HFF-Myc (cell line): ENCODE measurements at regions not wholly inside any gene's neighbourhood (a gene's known extent, or its start where the extent isn't known, plus 50 kb on each side); places are given as distances from the start of the nearest gene placed in this dataset.
A peak's percentile ranks its signal among the peaks of the same experiment; 100 is the strongest.

ENCODE experiments used
- DNase-seq: peaks from one replicate; pipeline ENCODE4 v3.0.0-alpha.2; 2011; ENCODE audit warnings: low read depth; ENCODE audit errors: extremely low read depth
- H3K4me3 ChIP-seq: replicated peaks from 2 replicates; pipeline ENCODE4 v1.5.1; 2011; ENCODE audit warnings: low read depth, mild to moderate bottlenecking, control low read depth, low read length
- TF ChIP-seq, protein P1 (sequence below): IDR thresholded peaks from 2 replicates; pipeline ENCODE4 v1.5.1; 2012; ENCODE audit warnings: mild to moderate bottlenecking, low read depth, low read length, control low read depth; ENCODE audit errors: missing control alignments

DNA sequence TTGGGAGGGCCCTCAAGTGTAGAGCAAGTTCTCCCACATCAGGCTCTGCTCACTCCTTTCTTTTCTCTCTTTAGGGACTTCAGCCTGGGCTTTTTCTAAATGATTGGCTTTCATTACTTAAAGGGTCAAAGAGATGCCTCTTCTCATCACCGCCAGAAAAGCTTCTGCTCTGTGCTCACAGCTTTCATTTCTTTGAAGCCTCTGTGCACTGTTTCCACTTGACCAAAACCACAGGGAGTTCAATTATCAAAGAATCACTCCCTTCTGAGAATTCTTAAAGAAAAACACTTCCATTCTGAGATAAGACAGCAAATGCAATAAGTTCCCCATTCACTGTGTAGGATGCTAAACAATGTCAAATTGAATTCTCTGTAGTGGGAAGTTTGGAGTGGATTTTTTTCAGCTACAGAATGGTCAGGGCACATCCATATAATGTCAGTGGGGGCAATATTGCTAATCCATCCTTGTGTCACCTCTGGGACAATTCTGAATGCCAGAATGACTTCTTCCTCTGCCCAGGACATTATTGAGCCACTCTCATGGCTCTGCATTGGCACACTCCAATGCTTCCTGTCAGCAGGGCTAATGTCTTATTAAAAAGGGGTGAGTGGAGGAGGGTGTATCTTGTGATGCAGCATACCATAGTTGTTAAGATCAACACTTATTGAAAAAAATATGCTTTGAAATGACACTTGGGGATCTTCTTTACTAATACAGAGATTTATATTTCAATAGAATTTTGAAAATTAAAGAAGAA, 217.6 kb downstream of the SNCA start:
- TF ChIP-seq, protein P1, sequence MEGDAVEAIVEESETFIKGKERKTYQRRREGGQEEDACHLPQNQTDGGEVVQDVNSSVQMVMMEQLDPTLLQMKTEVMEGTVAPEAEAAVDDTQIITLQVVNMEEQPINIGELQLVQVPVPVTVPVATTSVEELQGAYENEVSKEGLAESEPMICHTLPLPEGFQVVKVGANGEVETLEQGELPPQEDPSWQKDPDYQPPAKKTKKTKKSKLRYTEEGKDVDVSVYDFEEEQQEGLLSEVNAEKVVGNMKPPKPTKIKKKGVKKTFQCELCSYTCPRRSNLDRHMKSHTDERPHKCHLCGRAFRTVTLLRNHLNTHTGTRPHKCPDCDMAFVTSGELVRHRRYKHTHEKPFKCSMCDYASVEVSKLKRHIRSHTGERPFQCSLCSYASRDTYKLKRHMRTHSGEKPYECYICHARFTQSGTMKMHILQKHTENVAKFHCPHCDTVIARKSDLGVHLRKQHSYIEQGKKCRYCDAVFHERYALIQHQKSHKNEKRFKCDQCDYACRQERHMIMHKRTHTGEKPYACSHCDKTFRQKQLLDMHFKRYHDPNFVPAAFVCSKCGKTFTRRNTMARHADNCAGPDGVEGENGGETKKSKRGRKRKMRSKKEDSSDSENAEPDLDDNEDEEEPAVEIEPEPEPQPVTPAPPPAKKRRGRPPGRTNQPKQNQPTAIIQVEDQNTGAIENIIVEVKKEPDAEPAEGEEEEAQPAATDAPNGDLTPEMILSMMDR, result no peak

DNA sequence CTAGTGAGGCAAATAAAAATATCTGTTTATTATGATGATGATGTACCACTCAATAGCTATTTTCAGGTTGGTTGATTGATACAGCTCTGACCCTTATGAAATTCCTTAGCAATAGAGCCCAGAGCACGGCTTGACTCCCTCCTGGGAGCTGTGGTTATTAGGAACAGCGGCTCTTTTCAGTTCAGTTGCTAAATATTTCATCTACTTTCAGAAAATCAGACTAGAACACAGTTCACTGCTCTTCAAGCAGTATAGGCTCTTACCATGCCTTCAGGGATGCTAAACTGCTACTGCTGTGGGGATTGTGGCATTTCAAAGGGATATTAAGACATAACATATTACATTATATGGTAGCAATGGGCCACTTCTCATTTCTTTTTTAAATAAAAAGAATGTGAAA, 218.8 kb downstream of the SNCA start:
- DNase-seq, result no peak
- TF ChIP-seq, protein P1, result no peak
- no peak overlapping the region for H3K4me3 ChIP-seq

More for the DNA sequence above, 217.6 kb downstream of the SNCA start:
- H3K4me3 ChIP-seq, result no peak overlapping the region
- no peak for DNase-seq

DNA sequence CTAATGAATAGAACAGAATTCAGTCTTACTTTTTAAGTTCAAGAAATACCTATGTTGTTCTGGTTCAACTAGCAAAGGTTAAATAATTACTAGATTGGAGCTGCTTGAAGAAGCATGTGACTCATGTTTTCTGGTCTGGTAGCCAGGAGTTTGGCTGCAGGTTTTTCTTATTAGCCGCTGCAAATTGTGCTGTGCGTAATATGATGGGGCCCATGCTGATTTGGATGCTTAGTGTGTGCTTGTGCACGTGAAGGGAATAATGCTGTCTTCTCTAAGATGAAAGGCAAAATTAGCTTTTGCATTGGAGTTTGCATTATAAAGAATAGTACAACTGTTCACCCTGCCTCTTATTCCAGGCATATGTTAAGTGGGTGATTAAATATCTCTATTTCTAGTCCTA, 219.6 kb downstream of the SNCA start:
- TF ChIP-seq, protein P1, result no peak
- H3K4me3 ChIP-seq, result no peak overlapping the region
- peak; percentile 26 for DNase-seq

DNA sequence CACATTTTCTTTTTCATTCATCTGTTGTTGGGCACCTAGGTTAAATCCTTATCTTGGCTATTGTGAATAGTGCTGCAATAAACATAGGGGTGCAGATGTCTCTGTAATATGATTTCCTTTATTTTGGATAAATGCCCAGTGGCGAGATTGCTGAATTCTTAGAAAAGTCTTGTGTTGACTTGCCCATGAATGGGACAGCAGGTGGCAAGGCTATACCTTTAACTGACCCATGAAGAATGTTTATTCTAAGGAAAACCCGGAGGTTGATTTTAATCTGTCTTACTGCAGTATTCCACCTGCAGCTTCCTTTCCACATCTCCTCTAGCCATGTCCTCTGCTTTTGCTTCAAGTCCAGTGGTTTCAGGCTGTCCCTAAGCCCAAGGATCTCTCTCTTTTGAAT, 220.6 kb downstream of the SNCA start:
- TF ChIP-seq, protein P1, result no peak
- no peak overlapping the region for H3K4me3 ChIP-seq
- DNase-seq, result no peak

DNA sequence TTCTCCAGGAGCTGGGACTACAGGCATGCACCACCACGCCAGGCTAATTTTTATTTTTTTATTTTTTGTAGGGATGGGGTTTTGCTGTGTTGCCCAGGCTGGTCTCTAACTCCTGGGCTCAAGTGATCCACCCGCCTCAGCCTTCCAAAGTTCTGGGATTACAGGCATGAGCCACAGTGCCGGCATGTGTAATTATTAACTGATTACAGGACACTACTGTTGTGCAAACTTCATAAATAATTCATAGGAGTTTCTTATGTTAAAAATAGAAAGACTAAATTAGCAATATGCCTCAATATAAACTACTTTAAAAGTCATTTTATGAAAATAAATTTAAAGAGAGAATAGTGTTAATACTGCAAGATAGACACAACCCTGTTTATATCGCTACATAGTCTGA, 221.9 kb downstream of the SNCA start:
- no peak overlapping the region for H3K4me3 ChIP-seq
- TF ChIP-seq, protein P1, result no peak
- DNase-seq, result no peak

DNA sequence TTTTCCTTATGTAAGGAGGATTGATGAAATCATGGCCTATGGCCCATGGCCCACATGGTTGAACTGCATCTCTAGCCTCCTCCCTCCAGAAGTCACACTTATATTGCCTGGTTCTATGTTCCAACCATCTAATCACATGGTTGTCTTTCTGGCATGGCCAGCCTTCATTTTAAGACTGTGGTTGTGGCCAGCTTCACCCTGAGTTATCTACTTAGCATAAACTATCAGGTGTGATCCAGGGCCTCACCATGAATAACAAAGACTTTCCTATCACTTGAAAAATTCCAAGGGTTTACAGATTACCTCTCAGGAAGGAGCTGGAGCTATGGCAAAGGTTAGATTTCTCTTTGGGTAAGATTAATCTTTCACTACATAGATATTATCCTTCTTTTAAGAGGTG, 222.8 kb downstream of the SNCA start:
- DNase-seq, result no peak
- no peak overlapping the region for H3K4me3 ChIP-seq
- TF ChIP-seq, protein P1, result no peak

DNA sequence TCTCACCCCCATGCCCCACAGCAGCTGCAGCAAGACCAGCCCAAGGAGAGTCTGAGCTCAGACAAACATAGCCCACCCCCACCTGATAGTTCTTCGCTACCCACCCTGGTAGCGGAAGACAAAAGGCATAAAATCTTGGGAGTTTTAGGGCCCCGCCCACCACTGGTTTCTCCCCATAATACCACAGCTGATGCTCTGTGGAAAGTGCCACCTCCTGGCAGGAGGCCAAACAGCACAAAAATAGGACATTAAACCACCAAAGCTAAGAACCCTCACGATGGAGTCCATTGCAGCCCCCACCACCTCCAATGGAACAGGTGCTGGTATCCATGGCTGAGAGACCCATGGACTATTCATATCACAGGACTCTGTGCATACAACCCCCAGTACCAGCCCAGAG, 226.7 kb downstream of the SNCA start:
- no peak overlapping the region for H3K4me3 ChIP-seq
- TF ChIP-seq, protein P1, result no peak
- no peak for DNase-seq
